ENCODE measurements at regions not wholly inside any gene's neighbourhood (a gene's known extent, or its start where the extent isn't known, plus 50 kb on each side); places are given as distances from the start of the nearest gene placed in this dataset.
"Not testable (repeated sequence)": the region's sequence is repeated elsewhere in the genome, so short reads cannot be mapped to it uniquely, and the experiment has no call there.

DNA sequence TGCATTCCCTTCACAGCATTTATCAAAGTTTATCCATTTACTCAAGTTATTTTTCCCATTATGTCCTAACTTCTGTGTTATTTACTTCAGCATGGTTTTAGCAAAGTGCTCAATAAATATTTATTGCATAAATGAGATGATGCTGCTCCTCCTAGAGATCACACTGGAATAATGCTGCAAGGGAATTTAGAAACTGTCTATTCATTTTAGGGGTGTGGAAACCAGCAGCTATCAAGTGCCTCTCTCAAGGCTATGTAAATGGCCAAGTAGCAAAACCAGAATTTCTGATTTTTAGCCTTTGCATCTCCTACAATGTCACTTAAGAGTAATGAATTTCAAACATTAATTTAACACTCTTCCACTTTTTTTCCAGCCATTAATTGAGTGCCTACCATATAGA, 316.2 kb downstream of the COL12A1 start:
- no peak for DNase-seq (ENCODE audit: low spot score)

DNA sequence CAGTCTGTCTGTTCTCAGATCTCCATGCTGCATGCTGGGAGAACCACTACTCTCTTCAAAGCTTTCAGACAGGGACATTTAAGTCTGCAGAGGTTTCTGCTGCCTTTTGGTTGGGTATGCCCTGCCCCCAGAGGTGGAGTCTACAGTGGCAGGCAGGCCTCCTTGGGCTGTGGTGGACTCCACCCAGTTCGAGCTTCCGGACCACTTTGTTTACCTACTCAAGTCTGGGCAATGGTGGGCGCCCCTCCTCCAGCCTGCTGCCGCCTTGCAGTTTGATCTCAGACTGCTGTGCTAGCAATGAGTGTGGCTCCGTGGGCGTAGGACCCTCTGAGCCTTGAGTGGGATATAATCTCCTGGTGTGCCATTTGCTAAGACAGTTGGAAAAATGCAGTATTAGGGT, 317.1 kb downstream of the COL12A1 start:
- not testable (repeated sequence) for DNase-seq (ENCODE audit: low spot score)

DNA sequence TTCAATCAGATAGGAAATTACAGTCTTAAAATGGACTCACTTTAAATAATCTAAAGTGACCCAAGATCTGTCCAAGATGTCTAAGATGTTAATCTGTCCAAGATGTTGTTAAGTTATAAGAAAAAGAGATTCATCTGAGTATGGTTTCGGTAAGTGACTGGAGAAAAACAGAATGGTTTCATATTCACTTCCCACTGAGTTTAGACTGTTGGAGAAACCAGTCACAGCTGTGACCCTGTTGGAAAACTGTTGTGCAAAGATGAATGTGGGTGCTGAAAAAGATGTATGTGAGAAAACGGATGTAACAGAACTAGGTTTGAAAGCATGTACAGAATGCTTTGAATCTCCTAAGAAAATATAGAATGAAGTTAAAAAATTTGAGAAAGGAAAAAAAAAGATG, 325.9 kb downstream of the COL12A1 start:
- no peak for DNase-seq (ENCODE audit: low spot score)

DNA sequence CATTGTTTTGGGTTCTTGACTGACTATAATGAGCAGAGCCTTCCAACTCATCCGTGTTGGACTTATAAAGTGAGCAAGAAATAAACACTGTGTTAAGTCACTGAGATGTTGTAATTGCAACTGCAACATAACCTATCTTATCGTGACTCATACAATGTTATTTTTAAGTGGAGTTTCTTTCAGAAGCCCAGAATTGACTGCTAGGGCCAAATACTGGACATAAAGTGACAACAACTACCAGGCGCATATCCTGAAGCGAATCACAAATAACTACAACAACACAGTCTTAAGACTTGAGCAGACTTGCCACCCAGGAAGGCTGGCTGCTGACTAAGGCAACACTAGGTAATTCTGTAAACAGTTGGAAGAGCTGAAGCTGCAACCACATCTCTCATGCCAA, 326.6 kb downstream of the COL12A1 start:
- DNase-seq (ENCODE audit: low spot score): no peak

DNA sequence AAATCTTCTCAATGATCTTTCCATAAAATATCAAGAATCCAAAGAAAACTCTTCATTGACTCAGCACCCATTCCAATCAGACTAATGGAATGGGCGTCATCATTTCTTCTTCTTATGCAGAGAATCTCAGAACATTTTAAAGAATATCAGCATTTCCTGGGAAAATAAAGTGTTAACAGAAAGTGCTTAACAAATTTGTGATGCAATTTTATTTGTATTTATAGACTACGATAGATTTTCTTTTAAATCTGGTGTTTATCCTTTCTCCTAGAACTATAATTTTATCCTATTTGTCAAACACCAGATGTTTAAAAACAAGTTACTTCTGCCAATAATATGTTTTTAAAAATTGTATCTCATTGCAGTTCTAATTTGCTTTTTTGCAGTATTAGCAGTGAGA, 330.7 kb downstream of the COL12A1 start:
- no peak for DNase-seq (ENCODE audit: low spot score)

DNA sequence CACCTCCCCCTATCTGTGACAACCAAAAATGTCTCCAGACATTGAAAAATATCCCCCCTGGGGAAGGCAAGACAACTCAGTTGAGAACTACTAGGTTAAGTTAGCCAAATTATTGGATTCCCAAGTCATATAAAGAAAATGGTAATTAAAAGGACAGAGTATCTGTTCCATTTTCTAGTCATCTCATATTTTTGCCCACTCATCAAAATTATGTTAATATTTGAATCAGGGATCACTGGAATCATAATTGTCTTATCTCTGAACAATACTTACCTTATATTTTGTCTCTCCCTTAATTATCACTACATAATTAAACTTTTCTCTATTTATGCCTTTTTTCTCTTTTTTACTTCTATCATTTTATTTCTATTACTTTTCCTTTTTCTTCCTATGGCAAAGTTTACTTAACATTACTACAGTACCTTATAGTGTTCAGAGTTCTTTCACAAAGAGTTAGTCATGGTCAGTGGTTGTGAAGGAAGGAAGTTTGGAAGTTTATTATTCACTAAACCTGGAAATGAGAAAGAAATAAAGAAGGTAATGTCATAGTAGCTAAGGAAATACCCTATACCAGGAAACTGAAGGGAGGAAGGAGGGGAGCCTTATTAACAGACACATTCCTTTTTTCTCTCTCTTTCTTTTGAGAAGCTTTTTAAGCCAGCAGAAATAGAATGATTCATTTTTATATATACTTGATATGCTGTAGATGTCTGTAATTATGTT, 332.9 kb downstream of the COL12A1 start:
- no peak for DNase-seq (ENCODE audit: low spot score)

DNA sequence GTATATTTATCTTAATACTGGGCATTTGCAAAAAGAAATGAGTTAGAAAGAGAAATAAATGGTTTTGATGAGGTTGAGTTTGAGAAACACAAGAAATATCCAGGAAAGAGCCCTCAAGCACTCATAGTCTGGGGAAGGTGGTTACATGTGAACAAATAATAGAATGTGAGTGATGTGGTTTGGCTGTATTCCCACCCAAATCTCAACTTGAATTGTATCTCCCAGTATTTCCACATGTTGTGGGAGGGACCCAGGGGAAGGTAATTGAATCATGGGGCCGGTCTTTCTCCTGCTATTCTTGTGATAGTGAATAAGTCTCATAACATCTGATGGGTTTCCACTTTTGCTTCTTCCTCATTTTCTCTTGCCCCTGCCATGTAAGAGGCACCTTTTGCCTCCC, 334.1 kb downstream of the COL12A1 start:
- no peak for DNase-seq (ENCODE audit: low spot score)

DNA sequence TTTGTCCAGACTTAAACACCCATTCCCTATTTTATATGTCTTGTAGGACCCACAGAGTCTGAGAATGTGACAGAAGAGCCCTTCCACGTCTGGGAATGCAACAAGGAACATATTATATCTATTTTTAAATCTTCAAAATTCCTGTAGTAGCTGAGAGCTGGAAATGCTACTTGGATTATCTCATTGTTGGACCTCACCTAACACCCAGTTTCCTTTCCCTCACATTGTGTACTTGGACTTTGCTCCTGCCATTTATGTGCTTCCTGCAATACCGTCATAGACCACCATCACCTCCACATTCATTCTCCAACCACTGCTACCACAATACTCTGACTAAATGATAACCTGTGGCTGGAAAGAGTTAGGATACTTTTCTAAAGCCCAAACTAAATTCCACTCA, 335.4 kb downstream of the COL12A1 start:
- DNase-seq (ENCODE audit: low spot score): no peak

DNA sequence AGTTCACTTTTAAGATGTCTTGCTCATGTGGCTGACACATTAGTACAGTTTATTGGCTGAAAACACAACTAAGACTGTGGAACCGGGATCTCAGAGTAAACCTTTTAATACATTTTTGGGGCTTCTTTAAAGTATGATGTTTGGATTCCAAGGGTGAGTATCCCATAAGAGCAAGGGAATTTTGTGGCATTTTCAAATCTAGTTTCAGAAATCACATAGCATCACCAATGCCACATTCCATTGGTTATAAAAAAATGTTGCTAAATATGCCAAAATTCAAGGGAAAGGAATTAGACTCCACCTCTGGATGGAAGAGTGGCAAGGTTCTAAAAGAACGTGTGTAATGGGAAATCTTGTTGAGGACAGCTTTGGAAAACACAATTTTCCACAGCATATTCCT, 338.6 kb downstream of the COL12A1 start:
- DNase-seq (ENCODE audit: low spot score): no peak

DNA sequence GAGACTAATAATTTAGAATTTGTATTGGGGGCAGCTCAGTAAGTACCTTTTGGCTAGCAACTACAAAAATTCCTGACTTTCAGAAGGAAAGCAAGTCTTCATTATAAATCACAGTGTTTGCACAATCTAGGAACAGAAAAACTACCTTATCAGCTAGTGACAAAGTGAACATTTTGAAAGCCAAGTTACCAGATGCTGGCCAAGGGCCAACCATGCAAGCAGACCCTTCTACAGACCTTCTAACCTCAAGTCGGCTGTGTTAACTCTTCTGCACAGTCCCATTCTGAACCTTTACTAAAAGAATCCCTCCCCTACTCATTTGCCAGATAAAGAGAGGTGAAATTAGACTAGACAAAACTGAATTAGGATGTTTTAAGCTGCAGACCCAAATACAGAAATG, 341.9 kb downstream of the COL12A1 start:
- no peak for DNase-seq (ENCODE audit: low spot score)

DNA sequence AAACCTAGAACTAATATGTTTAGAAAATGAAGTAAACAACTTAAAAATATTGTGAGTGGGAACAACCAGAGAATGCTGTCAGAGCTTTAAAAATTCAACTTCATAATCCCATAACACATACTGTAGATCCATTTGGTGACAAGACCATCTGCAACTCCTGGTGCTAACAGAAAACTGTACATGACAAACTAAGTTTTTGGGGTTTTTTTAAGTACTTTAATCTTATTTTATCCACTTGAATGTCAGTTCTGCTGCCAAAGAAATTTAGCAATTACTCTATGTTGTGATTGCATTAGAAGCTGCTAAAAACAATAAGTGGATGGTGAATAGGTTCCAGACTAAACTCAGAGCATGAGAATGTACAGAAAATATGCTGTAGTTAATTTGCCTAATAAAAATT, 345.4 kb downstream of the COL12A1 start:
- DNase-seq (ENCODE audit: low spot score): no peak

DNA sequence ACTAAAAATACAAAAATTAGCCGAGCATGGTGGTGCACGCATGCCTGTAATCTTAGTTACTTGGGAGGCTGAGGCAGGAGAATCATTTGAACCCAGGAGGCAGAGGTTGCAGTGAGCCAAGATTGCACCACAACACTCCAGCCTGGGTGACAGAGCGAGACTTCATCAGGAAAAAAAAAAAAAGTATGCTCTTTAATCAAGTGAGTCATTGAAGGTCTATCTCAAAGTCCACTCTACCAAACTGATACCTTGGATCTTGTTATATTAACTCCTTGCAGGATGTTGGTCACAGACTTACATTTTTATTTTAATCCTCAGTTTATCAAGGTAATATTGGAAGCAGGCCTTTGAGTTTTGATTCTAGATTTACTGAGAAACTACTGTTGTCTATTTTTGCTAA, 348.7 kb downstream of the COL12A1 start:
- DNase-seq (ENCODE audit: low spot score): no peak

DNA sequence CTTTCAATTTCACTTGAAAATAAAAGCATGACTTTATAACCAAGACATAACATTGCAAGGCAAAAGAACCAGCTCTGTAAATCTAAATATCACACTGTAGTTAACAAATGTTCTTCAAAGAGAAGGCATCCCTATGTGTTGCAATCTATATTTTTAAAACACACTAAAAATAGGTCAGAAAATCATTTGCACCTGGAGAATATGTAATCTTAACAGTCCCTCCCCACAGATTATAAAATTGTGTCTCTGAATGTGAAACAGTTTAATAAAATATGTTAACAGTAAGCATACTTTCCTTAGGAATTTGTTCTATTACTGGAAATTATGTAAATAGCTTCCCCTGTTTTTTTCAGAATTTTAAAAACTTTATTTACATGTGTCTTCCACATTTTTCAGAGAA, 351.9 kb downstream of the COL12A1 start:
- DNase-seq (ENCODE audit: low spot score): no peak

DNA sequence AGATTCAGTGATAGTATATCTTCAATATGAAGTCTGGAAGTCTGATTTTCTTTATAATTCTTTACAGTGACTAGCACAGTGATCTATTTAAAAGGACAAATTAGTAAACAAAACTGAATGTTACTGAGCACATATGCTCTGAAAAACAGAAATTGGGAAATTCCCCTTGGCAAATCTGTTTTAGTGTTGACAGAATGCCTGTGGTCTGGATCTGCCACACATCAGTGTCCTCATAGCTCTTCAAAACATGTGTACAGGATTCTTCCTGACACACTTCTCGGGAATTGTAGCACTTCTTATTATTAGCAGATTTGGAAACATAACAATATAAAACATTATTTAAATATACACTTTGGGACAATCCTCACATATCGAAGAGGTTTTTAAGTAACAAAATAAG, 354.3 kb downstream of the COL12A1 start:
- no peak for DNase-seq (ENCODE audit: low spot score)

DNA sequence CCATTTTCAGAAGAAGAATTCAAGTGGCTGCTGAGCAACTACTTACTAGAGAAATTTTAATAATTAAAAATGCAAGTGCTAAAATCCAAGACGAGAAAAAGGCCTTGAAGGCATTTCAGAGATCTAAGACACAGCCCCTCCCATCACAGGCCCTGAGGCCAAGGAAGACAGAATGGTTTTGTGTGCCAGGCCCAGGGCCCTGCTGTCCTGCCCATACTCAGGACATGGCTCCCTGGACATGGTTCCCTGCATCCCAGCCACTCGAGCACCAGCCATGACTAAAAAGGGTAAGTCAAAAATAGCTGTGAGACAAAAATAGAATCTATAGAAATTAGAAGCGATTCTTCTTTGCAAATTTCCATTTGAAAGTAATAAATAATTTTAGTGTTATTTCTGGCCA, 364.9 kb downstream of the COL12A1 start:
- no peak for DNase-seq (ENCODE audit: low spot score)

DNA sequence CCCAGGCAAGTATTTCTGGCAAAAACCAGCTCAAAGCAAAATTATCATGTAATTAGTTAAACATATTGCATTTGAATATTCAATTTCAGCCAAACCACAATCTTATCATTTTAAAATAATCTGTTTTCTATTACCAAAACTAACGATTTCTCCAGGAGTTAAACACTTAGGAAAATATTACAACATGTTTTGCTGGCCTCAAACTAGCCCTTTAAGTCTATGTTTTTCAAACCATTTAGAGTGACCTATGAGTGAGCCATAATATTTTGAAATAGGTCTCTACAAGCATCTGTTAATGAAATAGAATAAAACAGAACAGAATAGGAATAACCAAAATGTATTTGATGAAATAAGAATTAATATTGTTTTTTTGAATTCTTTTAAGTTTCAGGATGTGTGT, 370.9 kb downstream of the COL12A1 start:
- DNase-seq (ENCODE audit: low spot score): no peak

DNA sequence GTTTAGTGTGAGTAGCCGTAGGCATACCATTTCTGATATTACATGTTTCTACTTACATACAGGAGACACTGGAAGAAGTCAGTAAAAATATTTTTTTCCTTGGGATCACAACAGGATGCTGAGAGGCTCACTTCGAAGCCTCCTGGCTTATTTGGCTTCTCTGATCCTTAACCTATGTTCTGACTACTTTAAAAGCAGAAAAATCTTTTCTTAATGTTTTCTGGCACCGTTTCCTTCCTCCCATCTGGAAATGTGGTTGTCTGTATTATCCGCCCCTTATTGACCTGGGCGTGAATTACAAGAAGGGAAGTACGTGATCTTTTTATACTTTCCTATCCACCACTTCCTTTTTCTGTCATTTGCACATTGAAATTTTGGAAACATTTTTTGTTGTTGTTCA, 379.6 kb downstream of the COL12A1 start:
- DNase-seq (ENCODE audit: low spot score): no peak

DNA sequence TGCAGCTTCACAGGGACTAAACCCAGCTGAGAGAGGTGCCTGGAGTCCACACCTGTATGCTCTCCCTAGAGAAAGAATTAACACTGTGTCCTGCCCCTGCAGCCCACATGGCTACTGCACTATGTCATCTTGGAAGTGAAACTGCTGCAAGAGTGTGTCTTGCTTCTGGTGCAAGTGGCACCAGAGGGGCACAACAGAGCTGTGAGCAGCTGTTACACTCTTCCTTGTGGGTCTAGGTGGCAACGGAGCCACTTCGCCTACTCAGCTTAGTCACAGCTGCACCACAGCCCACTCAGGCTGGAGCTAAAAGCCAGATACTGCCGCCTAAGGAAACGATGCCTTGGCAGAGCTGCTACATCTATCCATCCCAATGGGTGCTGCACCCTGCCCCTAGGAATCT, 391.4 kb downstream of the COL12A1 start:
- DNase-seq (ENCODE audit: low spot score): no peak

DNA sequence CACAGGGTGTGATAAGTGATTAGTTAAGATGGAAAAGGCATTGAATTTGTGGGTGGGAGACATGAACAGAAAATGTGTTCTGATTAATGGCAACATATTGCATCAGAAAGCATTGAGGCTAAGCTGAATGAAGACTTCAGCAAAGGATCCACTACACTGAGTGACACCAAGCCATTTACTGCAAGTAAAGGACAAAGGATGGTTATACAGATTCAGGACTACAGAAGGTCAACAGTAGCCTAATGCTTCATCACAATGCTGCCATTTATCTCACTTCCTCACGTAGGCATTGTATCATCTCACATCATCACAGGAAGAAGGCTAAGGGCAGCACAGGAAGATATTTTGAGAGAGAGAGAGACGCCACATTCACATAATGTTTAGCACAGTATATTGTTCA, 398.2 kb downstream of the COL12A1 start:
- DNase-seq (ENCODE audit: low spot score): no peak

DNA sequence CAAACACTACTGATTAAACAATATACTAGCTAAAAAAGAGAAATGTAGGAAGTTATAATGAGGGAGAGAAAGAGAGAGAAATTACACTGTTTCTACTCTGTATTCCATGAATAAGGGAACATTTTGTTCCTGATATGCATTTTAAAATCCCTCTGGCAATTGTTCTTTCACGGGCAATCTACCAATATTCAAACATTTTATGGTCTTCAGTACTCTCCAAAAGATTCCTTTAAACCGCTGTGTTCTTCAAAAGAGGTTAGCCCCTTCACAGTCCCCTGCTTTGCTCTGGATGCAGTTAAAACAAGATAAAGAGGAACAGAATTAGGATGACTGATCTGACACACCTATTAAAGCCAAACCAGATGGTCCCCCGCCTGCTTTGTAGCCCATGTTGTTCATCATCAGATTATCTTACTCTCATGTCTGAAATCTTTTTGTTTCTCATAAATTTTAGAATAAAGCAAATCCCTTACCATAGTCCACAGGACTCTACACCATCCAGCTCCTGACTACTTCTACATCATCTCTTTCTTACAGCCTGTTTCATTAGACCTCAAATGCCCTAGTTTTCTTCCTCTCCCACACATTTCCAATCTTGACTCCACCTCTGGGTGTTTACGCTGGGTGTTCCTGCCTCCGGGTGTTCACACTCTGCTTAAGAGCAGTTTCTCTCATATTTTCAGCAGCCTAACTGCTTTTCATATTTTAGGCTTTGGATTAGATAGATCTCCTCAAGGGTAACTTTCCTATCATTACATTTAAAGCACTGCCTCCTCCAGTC, 399.7 kb downstream of the COL12A1 start:
- no peak for DNase-seq (ENCODE audit: low spot score)

DNA sequence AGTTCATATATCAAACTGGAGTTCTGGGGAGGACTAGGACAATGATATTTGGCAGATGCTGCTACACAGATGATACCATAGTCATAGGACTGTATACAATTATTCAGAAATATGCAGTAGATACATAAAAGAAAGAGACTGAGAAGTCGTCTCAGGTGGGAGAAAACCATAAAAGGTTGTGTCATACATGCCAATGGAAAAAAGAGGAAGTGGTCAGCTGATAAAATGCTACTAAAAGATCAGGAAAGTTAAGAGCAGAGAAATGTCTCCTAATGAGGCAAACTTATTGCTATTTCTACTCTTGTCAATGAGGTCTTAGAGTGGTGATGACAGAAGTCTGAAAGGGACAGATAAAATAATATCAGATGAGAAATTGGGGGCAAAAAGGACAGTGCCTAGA, 407.6 kb downstream of the COL12A1 start:
- no peak for DNase-seq (ENCODE audit: low spot score)

DNA sequence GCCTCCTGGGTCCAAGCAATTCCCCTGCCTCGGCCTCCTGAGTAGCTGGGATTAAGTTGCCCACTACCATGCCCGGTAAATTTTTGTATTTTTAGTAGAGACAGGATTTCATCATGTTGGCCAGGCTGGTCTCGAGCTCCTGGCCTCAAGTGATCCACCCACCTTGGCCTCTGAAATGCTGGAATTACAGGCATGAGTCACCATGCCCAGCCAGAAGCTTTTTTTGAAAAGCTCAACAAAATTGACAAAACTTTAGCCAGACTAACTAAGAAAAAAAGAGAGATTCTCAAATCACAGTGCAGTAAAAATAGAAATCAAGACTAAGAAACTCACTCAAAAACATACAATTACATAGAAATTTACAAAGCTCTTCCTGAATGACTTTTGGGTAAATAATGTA, 420.6 kb downstream of the COL12A1 start:
- no peak for DNase-seq (ENCODE audit: low spot score)

DNA sequence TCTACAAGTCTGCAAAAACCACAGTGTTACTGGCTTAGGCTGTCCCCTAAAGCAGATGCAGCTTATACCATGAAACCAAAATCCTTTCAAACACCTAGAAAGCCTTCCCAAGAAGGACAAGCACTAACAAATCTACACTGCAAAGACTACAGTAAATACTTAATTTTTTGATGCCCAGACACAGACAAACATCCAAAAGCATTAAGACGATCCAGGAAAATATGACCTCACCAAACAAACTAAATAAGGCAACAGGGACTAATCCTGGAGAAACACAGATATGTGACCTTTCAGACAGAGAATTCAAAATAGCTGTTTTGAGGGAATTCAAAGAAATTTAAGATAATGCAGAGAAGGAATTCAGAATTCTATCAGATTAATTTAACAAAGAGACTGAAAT, 423.5 kb downstream of the COL12A1 start:
- DNase-seq (ENCODE audit: low spot score): no peak

DNA sequence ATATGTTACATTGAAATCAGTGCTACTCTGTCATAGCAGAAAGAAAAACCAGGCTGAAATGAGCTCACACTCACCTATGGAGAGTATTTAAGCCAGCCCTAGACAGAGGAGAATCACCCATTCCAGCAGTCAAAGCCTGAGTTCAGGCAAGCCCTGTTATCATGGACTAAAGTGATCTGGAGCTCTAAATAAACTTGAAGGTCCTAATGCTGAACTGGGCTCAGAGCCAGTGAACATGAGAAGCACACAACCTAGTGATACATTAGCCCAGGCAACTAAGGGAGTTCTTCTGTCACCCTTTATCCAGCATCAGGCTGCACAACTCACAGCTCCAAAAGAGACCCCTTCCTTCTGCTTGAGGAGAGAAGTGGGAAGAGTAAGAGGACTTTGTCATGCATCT, 425.0 kb downstream of the COL12A1 start:
- DNase-seq (ENCODE audit: low spot score): no peak

All from SK-N-DZ (cell line).